Upper lobe of left lung (tissue), 6 donors: ENCODE measurements at regions not wholly inside any gene's neighbourhood (a gene's known extent, or its start where the extent isn't known, plus 50 kb on each side); places are given as distances from the start of the nearest gene placed in this dataset.

Experiments
- ATAC-seq, 2 donors: fragments of 200-7000 bp; cut with Tn5 transposase; one replicate each; pipeline ENCODE4 v1.9.1; 2022; ENCODE audit warnings: mild to moderate bottlenecking in 2 of 2, moderate library complexity in 2 of 2; ENCODE audit not compliant: low FRiP score in 2 of 2
- DNase-seq, 2 donors: peaks; one replicate each; pipeline ENCODE4 v3.0.0-alpha.2; 2019 to 2020
- H3K27ac ChIP-seq, 4 donors: fragments of 200-600 bp; sonication (generic); one replicate each; pipeline ENCODE4 v1.5.1; 2016 to 2019
- H3K27me3 ChIP-seq, 4 donors: fragments of 200-600 bp; sonication (generic); one replicate each; pipeline ENCODE4 v1.5.1; 2017 to 2019
- H3K36me3 ChIP-seq, 4 donors: fragments of 200-600 bp; sonication (generic); one replicate each; pipeline ENCODE4 v1.5.1; 2016 to 2019
- H3K4me1 ChIP-seq, 4 donors: fragments of 200-600 bp; sonication (generic); one replicate each; pipeline ENCODE4 v1.5.1; 2018 to 2019
- H3K4me3 ChIP-seq, 4 donors: fragments of 200-600 bp; sonication (generic); one replicate each; pipeline ENCODE4 v1.5.1; 2017 to 2019; ENCODE audit warnings: mild to moderate bottlenecking in 2 of 4, moderate library complexity in 1 of 4
- H3K9me3 ChIP-seq, 4 donors: fragments of 200-600 bp; sonication (generic); one replicate each; pipeline ENCODE4 v1.5.1; 2018 to 2019
- CTCF ChIP-seq, 6 experiments: fragments of 450-650 bp in 4 of 6; fragments of 200-600 bp in 2 of 6; sonication (generic) in 2 of 6; IDR thresholded peaks; one replicate each; pipeline ENCODE4 v1.5.1; 2016 to 2019; ENCODE audit warnings: antibody characterized with exemption in 6 of 6
- EP300 ChIP-seq, 4 donors: sonication (generic); formaldehyde crosslinking; IDR thresholded peaks; one replicate each; pipeline ENCODE4 v1.5.1; 2017; ENCODE audit warnings: antibody characterized with exemption in 4 of 4, control low read depth in 2 of 4
- POLR2A ChIP-seq, 4 donors: fragments of 450-650 bp; IDR thresholded peaks; one replicate each; pipeline ENCODE4 v1.5.1; 2016 to 2017; ENCODE audit warnings: antibody characterized with exemption in 4 of 4, mild to moderate bottlenecking in 2 of 4
- POLR2AphosphoS5 ChIP-seq, 2 donors: sonication (generic); formaldehyde crosslinking; IDR thresholded peaks; one replicate each; pipeline ENCODE4 v1.5.1; 2017; ENCODE audit warnings: antibody characterized with exemption in 2 of 2
- WGBS, 2 donors: methylation state at CpG; one replicate each; pipeline ENCODE4 v1.1.5; 2017 to 2018; 5-methylcytosine and 5-hydroxymethylcytosine counted together
- small RNA-seq, 4 donors: library from RNA; depleted of rRNA; stranded (forward); fragments of <200 nt; gene quantifications; one replicate each; pipeline ENCODE3, GENCODE V24; 2016
- donor health status: DM: no; HTN: no; CAD: no; lungs with moderate emphysema.
- donor health status: DM: no; HTN: yes; CAD: no; lungs with severe emphysema.

- ATAC-seq (no peak), DNase-seq (no peak)
- Histone ChIP-seq H3K4me3 (no peak overlapping the region), H3K27ac (no peak overlapping the region), H3K9me3 (no peaks in the 10 kb centered on the region), H3K36me3 (no peaks in the 10 kb centered on the region), H3K4me1 (peaks cover 7 to 18% (median 14%) of the 10 kb centered on the region in 4 donors), H3K27me3 (no peaks in the 10 kb centered on the region)
- WGBS, 2 donors, result 95 to 100% methylated on average over 1 of the region's 1 CpG
- TF ChIP-seq POLR2AphosphoS5 (IDR thresholded peaks at IDR 0.05) (no peak), CTCF (IDR thresholded peaks at IDR 0.05) (no peak), EP300 (IDR thresholded peaks at IDR 0.05) (no peak), POLR2A (IDR thresholded peaks at IDR 0.05) (no peak)
These were observed 56.3 kb upstream of the ITGA1 start for GRCh38 chr5:52731274-52732027.

- no peaks in the 10 kb centered on the region for H3K36me3 ChIP-seq
- ATAC-seq (no peak), DNase-seq (no peak)
- no peak overlapping the region for H3K4me3 ChIP-seq
- no peaks in the 10 kb centered on the region for H3K9me3 ChIP-seq
- H3K27ac ChIP-seq, result no peak overlapping the region
- TF ChIP-seq POLR2A (IDR thresholded peaks at IDR 0.05), result no peak
- TF ChIP-seq CTCF (IDR thresholded peaks at IDR 0.05), result no peak
- no peak for TF ChIP-seq EP300 (IDR thresholded peaks at IDR 0.05)
- TF ChIP-seq POLR2AphosphoS5 (IDR thresholded peaks at IDR 0.05), result no peak
- 98 to 100% methylated on average over 1 of the region's 1 CpG for WGBS, 2 donors
- no peaks in the 10 kb centered on the region for H3K4me1 ChIP-seq
- H3K27me3 ChIP-seq, result no peaks in the 10 kb centered on the region
These were observed 53.2 kb upstream of the ITGA1 start for GRCh38 chr5:52734557-52734956.

- whole genome bisulfite sequencing, 2 donors, result 80 to 81% methylated on average over 4 of the region's 4 CpGs
- no peak overlapping the region for H3K4me3 ChIP-seq
- no peaks in the 10 kb centered on the region for H3K9me3 ChIP-seq
- ATAC-seq (no peak), DNase-seq (no peak)
- H3K27ac ChIP-seq, result no peak overlapping the region
- H3K4me1 ChIP-seq, result no peaks in the 10 kb centered on the region
- H3K36me3 ChIP-seq, result no peaks in the 10 kb centered on the region
- TF ChIP-seq POLR2A (IDR thresholded peaks at IDR 0.05) (no peak), CTCF (IDR thresholded peaks at IDR 0.05) (no peak), POLR2AphosphoS5 (IDR thresholded peaks at IDR 0.05) (no peak), EP300 (IDR thresholded peaks at IDR 0.05) (no peak)
- no peaks in the 10 kb centered on the region for H3K27me3 ChIP-seq
These were observed 52.6 kb upstream of the ITGA1 start for GRCh38 chr5:52735139-52735538.

Small RNA genes in the stretch of these regions (small RNA-seq; reads per million reads assigned to genes)
- 0 reads per million in 4 donors for gene RPS17P11
